Natural killer cell treated with Interleukin-12 subunit alpha and Interleukin-12 subunit beta and Interleukin-15 and Interleukin-18, amount 100 ng/mL, for 72 hours (primary cell): ENCODE measurements at regions not wholly inside any gene's neighbourhood (a gene's known extent, or its start where the extent isn't known, plus 50 kb on each side); places are given as distances from the start of the nearest gene placed in this dataset.

ENCODE experiments used
- ATAC-seq, 2 donors: fragments of 150-1000 bp; cut with Tn5 transposase in 1 of 2; sonication (Bioruptor Pico), chemical (Tn5 transposase) in 1 of 2; 2 replicates each; pipeline ENCODE4 v1.10.0; 2021
- DNase-seq: peaks from one replicate; pipeline ENCODE4 v3.0.0; 2022; ENCODE audit warnings: low spot score
- H3K27ac Mint-ChIP-seq, 2 donors: 1 replicate in 1 of 2; 2 replicates in 1 of 2; pipeline ENCODE4 v1.8.0; 2022; ENCODE audit warnings: mixed read lengths in 2 of 2, mild to moderate bottlenecking in 1 of 2, moderate library complexity in 1 of 2
- H3K27me3 Mint-ChIP-seq, 2 donors: 1 replicate in 1 of 2; 2 replicates in 1 of 2; pipeline ENCODE4 v1.8.0; 2022; ENCODE audit warnings: mixed read lengths in 2 of 2
- H3K36me3 Mint-ChIP-seq: one replicate; pipeline ENCODE4 v1.8.0; 2022; ENCODE audit warnings: mixed read lengths
- H3K4me1 Mint-ChIP-seq, 2 donors: 1 replicate in 1 of 2; 2 replicates in 1 of 2; pipeline ENCODE4 v1.8.0; 2022; ENCODE audit warnings: low read depth in 2 of 2, mixed read lengths in 2 of 2, mild to moderate bottlenecking in 1 of 2
- H3K4me3 Mint-ChIP-seq: one replicate; pipeline ENCODE4 v1.8.0; 2022; ENCODE audit warnings: mixed read lengths
- H3K9me3 Mint-ChIP-seq: 2 replicates; pipeline ENCODE4 v1.8.0; 2022; ENCODE audit warnings: mixed read lengths

- ATAC-seq, result no peak
- H3K4me1 Mint-ChIP-seq, result no peaks in the 10 kb centered on the region
- H3K36me3 Mint-ChIP-seq, result no peaks in the 10 kb centered on the region
- no peak overlapping the region for H3K27ac Mint-ChIP-seq
- H3K4me3 Mint-ChIP-seq, result no peak overlapping the region
- no peaks in the 10 kb centered on the region for H3K27me3 Mint-ChIP-seq
- H3K9me3 Mint-ChIP-seq, result peaks cover 9% of the 10 kb centered on the region
- DNase-seq, result no peak
Observed at GRCh38 chr16:61596655-61597054, 439.6 kb downstream of the CDH8 start.

- Mint-ChIP-seq H3K36me3 (no peaks in the 10 kb centered on the region), H3K27ac (no peak overlapping the region), H3K9me3 (peaks cover 7% of the 10 kb centered on the region), H3K4me3 (no peak overlapping the region), H3K27me3 (no peaks in the 10 kb centered on the region), H3K4me1 (no peaks in the 10 kb centered on the region)
- DNase-seq (no peak), ATAC-seq (no peak)
Observed at GRCh38 chr16:61595605-61596004, 440.6 kb downstream of the CDH8 start.

- DNase-seq, result no peak
- Mint-ChIP-seq H3K4me3 (no peak overlapping the region), H3K27ac (no peak overlapping the region)
Observed at GRCh38 chr16:61590577-61590976, 445.7 kb downstream of the CDH8 start.

GRCh38 chr16:61587526-61587925 lies 448.7 kb downstream of the CDH8 start:
- Mint-ChIP-seq H3K4me1 (no peaks in the 10 kb centered on the region), H3K9me3 (peaks cover 4% of the 10 kb centered on the region), H3K27ac (no peak overlapping the region), H3K36me3 (no peaks in the 10 kb centered on the region), H3K4me3 (no peak overlapping the region), H3K27me3 (no peaks in the 10 kb centered on the region)
- DNase-seq (no peak), ATAC-seq (no peak)

More at GRCh38 chr16:61590577-61590976, 445.7 kb downstream of the CDH8 start:
- no peaks in the 10 kb centered on the region for H3K9me3 Mint-ChIP-seq
- no peaks in the 10 kb centered on the region for H3K4me1 Mint-ChIP-seq
- no peak for ATAC-seq
- H3K36me3 Mint-ChIP-seq, result no peaks in the 10 kb centered on the region
- H3K27me3 Mint-ChIP-seq, result no peaks in the 10 kb centered on the region

GRCh38 chr16:61581417-61582046 lies 454.7 kb downstream of the CDH8 start:
- Mint-ChIP-seq H3K27ac (no peak overlapping the region), H3K27me3 (no peaks in the 10 kb centered on the region), H3K9me3 (peaks cover 4% of the 10 kb centered on the region), H3K36me3 (no peaks in the 10 kb centered on the region), H3K4me3 (no peak overlapping the region), H3K4me1 (no peaks in the 10 kb centered on the region)
- ATAC-seq, result peak in 1 of 2 donors; percentile 20
- DNase-seq, result no peak

GRCh38 chr16:61580579-61580978 lies 455.7 kb downstream of the CDH8 start:
- Mint-ChIP-seq H3K27me3 (no peaks in the 10 kb centered on the region), H3K4me3 (no peak overlapping the region), H3K36me3 (peaks cover 5% of the 10 kb centered on the region), H3K27ac (no peak overlapping the region), H3K4me1 (no peaks in the 10 kb centered on the region), H3K9me3 (peaks cover 8% of the 10 kb centered on the region)
- DNase-seq (no peak), ATAC-seq (no peak)

GRCh38 chr16:61579195-61579594 lies 457.0 kb downstream of the CDH8 start:
- H3K27ac Mint-ChIP-seq, result no peak overlapping the region
- H3K4me1 Mint-ChIP-seq, result no peaks in the 10 kb centered on the region
- DNase-seq (no peak), ATAC-seq (no peak)
- no peak overlapping the region for H3K4me3 Mint-ChIP-seq
- peaks cover 12% of the 10 kb centered on the region for H3K36me3 Mint-ChIP-seq
- peaks cover 15% of the 10 kb centered on the region for H3K9me3 Mint-ChIP-seq
- H3K27me3 Mint-ChIP-seq, result no peaks in the 10 kb centered on the region

- H3K27me3 Mint-ChIP-seq, result no peaks in the 10 kb centered on the region
- H3K9me3 Mint-ChIP-seq, result peaks cover 28% of the 10 kb centered on the region
- no peak for DNase-seq
- H3K4me3 Mint-ChIP-seq, result no peak overlapping the region
- no peak overlapping the region for H3K27ac Mint-ChIP-seq
- peaks cover 18% of the 10 kb centered on the region for H3K36me3 Mint-ChIP-seq
- no peaks in the 10 kb centered on the region for H3K4me1 Mint-ChIP-seq
- no peak for ATAC-seq
Observed at GRCh38 chr16:61576476-61576875, 459.8 kb downstream of the CDH8 start.

GRCh38 chr16:61575617-61576016 lies 460.6 kb downstream of the CDH8 start:
- Mint-ChIP-seq H3K4me1 (no peaks in the 10 kb centered on the region), H3K27me3 (no peaks in the 10 kb centered on the region), H3K4me3 (no peak overlapping the region), H3K27ac (no peak overlapping the region), H3K9me3 (peaks cover 28% of the 10 kb centered on the region), H3K36me3 (peaks cover 18% of the 10 kb centered on the region)
- no peak for ATAC-seq
- DNase-seq, result no peak

GRCh38 chr16:61569028-61569427 lies 467.2 kb downstream of the CDH8 start:
- H3K27ac Mint-ChIP-seq, result no peak overlapping the region

GRCh38 chr16:61564716-61565115 lies 471.5 kb downstream of the CDH8 start:
- Mint-ChIP-seq H3K27me3 (no peaks in the 10 kb centered on the region), H3K36me3 (peaks cover 5% of the 10 kb centered on the region), H3K4me1 (no peaks in the 10 kb centered on the region), H3K27ac (no peak overlapping the region), H3K9me3 (peaks cover 27% of the 10 kb centered on the region), H3K4me3 (no peak overlapping the region)
- ATAC-seq (no peak), DNase-seq (no peak)

More at GRCh38 chr16:61569028-61569427, 467.2 kb downstream of the CDH8 start:
- no peak overlapping the region for H3K4me3 Mint-ChIP-seq
- no peaks in the 10 kb centered on the region for H3K27me3 Mint-ChIP-seq
- H3K4me1 Mint-ChIP-seq, result no peaks in the 10 kb centered on the region
- peaks cover 34% of the 10 kb centered on the region for H3K9me3 Mint-ChIP-seq
- DNase-seq (no peak), ATAC-seq (no peak)
- peaks cover 11% of the 10 kb centered on the region for H3K36me3 Mint-ChIP-seq

- no peak overlapping the region for H3K27ac Mint-ChIP-seq
- no peaks in the 10 kb centered on the region for H3K4me1 Mint-ChIP-seq
- peaks cover 6% of the 10 kb centered on the region for H3K9me3 Mint-ChIP-seq
- no peaks in the 10 kb centered on the region for H3K27me3 Mint-ChIP-seq
- DNase-seq (no peak), ATAC-seq (peak in 1 of 2 donors; percentile 17)
- no peaks in the 10 kb centered on the region for H3K36me3 Mint-ChIP-seq
- H3K4me3 Mint-ChIP-seq, result no peak overlapping the region
Observed at GRCh38 chr16:61555718-61556441, 480.4 kb downstream of the CDH8 start.

- Mint-ChIP-seq H3K36me3 (peaks cover 8% of the 10 kb centered on the region), H3K27me3 (no peaks in the 10 kb centered on the region), H3K27ac (no peak overlapping the region), H3K9me3 (peaks cover 6% of the 10 kb centered on the region), H3K4me1 (no peaks in the 10 kb centered on the region), H3K4me3 (no peak overlapping the region)
- no peak for ATAC-seq
- DNase-seq, result no peak
Observed at GRCh38 chr16:61549327-61549726, 486.9 kb downstream of the CDH8 start.

- ATAC-seq (no peak), DNase-seq (no peak)
- peaks cover 8% of the 10 kb centered on the region for H3K36me3 Mint-ChIP-seq
- no peaks in the 10 kb centered on the region for H3K4me1 Mint-ChIP-seq
- peaks cover 11% of the 10 kb centered on the region for H3K9me3 Mint-ChIP-seq
- H3K4me3 Mint-ChIP-seq, result no peak overlapping the region
- H3K27me3 Mint-ChIP-seq, result no peaks in the 10 kb centered on the region
- no peak overlapping the region for H3K27ac Mint-ChIP-seq
Observed at GRCh38 chr16:61547626-61548025, 488.6 kb downstream of the CDH8 start.
